HL-60 (cell line): ENCODE measurements at regions not wholly inside any gene's neighbourhood (a gene's known extent, or its start where the extent isn't known, plus 50 kb on each side); places are given as distances from the start of the nearest gene placed in this dataset.

Experiments
- CTCF ChIP-seq: IDR thresholded peaks from one replicate; pipeline ENCODE4 v1.5.1; 2011; ENCODE audit warnings: low read length, control low read depth, inconsistent platforms; ENCODE audit not compliant: insufficient read depth
- POLR2AphosphoS5 ChIP-seq: IDR thresholded peaks from 2 replicates; pipeline ENCODE4 v1.6.1; 2012; ENCODE audit warnings: low read depth
- REST ChIP-seq: IDR thresholded peaks from 2 replicates; pipeline ENCODE4 v1.6.1; 2012; ENCODE audit warnings: low read depth; ENCODE audit not compliant: insufficient replicate concordance
- SPI1 ChIP-seq: IDR thresholded peaks from 2 replicates; pipeline ENCODE4 v1.6.1; 2012; ENCODE audit warnings: low read depth, mild to moderate bottlenecking, borderline replicate concordance

GRCh38 chr3:16665282-16665741 lies 60.1 kb upstream of the DAZL start:
- TF ChIP-seq CTCF (no peak), REST (no peak), POLR2AphosphoS5 (no peak), SPI1 (no peak)
